ENCODE measurements at regions not wholly inside any gene's neighbourhood (a gene's known extent, or its start where the extent isn't known, plus 50 kb on each side); places are given as distances from the start of the nearest gene placed in this dataset.

GRCh38 chr3:22208844-22209243 lies 457.8 kb upstream of the ZNF385D start:
- no peak overlapping the region for H3K4me3 ChIP-seq
- H3K27me3 ChIP-seq = no peaks in the 10 kb centered on the region
- no peaks in the 10 kb centered on the region for H3K36me3 ChIP-seq
- H3K9me3 ChIP-seq = no peaks in the 10 kb centered on the region
- TF ChIP-seq EP300 (IDR thresholded peaks at IDR 0.05) (no peak), POLR2A (IDR thresholded peaks at IDR 0.05) (no peak), POLR2AphosphoS5 (IDR thresholded peaks at IDR 0.05) (no peak), CTCF (IDR thresholded peaks at IDR 0.05) (no peak)
- WGBS, 5 donors = 26 to 57% (median 39%) methylated on average over 1 of the region's 1 CpG
- H3K27ac ChIP-seq = no peak overlapping the region
- no peak for DNase-seq
- no peaks in the 10 kb centered on the region for H3K4me1 ChIP-seq
- intact Hi-C loops (cut with DNase I; ENCODE audit: low total_unique reads) = no loop called here

GRCh38 chr3:22209578-22209977 lies 458.6 kb upstream of the ZNF385D start:
- Histone ChIP-seq H3K27ac (no peak overlapping the region), H3K4me1 (no peaks in the 10 kb centered on the region), H3K4me3 (no peak overlapping the region), H3K9me3 (no peaks in the 10 kb centered on the region), H3K27me3 (no peaks in the 10 kb centered on the region), H3K36me3 (no peaks in the 10 kb centered on the region)
- TF ChIP-seq POLR2AphosphoS5 (IDR thresholded peaks at IDR 0.05) (no peak), CTCF (IDR thresholded peaks at IDR 0.05) (no peak), EP300 (IDR thresholded peaks at IDR 0.05) (no peak)
- DNase-seq = no peak
- intact Hi-C loops (cut with DNase I; ENCODE audit: low total_unique reads) = no loop called here
- WGBS, 5 donors = 63 to 75% (median 67%) methylated on average over 2 of the region's 2 CpGs

- intact Hi-C loops (cut with DNase I; ENCODE audit: low total_unique reads) = no loop called here
- no peak overlapping the region for H3K27ac ChIP-seq
- no peaks in the 10 kb centered on the region for H3K4me1 ChIP-seq
- no peak overlapping the region for H3K4me3 ChIP-seq
- no peaks in the 10 kb centered on the region for H3K27me3 ChIP-seq
- no peak for DNase-seq
- TF ChIP-seq POLR2A (IDR thresholded peaks at IDR 0.05) (no peak), CTCF (IDR thresholded peaks at IDR 0.05) (no peak), POLR2AphosphoS5 (IDR thresholded peaks at IDR 0.05) (no peak), EP300 (IDR thresholded peaks at IDR 0.05) (no peak)
- no peaks in the 10 kb centered on the region for H3K9me3 ChIP-seq
- no peaks in the 10 kb centered on the region for H3K36me3 ChIP-seq
These were observed 459.7 kb upstream of the ZNF385D start for GRCh38 chr3:22210693-22211092.

- Histone ChIP-seq H3K4me1 (no peaks in the 10 kb centered on the region), H3K27ac (no peak overlapping the region), H3K9me3 (no peaks in the 10 kb centered on the region), H3K36me3 (no peaks in the 10 kb centered on the region), H3K27me3 (no peaks in the 10 kb centered on the region), H3K4me3 (no peak overlapping the region)
- no peak for TF ChIP-seq EP300 (IDR thresholded peaks at IDR 0.05)
- TF ChIP-seq POLR2A (IDR thresholded peaks at IDR 0.05) = no peak
- no peak for TF ChIP-seq CTCF (IDR thresholded peaks at IDR 0.05)
- no peak for TF ChIP-seq POLR2AphosphoS5 (IDR thresholded peaks at IDR 0.05)
- 78 to 92% (median 89%) methylated on average over 3 of the region's 3 CpGs for WGBS, 5 donors
- DNase-seq = no peak
- intact Hi-C loops (cut with DNase I; ENCODE audit: low total_unique reads) = no loop called here
These were observed 465.6 kb upstream of the ZNF385D start for GRCh38 chr3:22216601-22217000.

Data from stomach (tissue), 8 donors.